ENCODE measurements at regions not wholly inside any gene's neighbourhood (a gene's known extent, or its start where the extent isn't known, plus 50 kb on each side); places are given as distances from the start of the nearest gene placed in this dataset.

DNA sequence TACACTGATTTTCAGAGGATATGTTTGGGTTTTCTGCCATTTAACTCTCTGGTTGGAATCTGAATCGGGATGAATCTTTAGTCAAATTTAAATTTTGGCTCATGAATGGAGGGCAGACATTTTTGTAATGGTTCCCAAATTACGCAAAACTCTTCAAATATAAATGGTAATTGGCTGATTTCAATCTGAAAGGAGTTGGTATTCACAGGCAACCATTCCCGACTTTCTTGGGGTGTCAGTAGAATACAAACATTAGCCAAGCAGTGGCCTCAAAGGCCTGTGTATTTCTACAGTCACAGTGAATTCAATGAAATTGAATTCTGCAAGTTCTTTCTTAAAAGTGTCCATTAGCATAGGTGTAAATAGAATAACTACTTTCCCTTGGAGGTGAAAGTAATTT lies 668.8 kb upstream of the PRKX start:
- TF ChIP-seq, protein P1, sequence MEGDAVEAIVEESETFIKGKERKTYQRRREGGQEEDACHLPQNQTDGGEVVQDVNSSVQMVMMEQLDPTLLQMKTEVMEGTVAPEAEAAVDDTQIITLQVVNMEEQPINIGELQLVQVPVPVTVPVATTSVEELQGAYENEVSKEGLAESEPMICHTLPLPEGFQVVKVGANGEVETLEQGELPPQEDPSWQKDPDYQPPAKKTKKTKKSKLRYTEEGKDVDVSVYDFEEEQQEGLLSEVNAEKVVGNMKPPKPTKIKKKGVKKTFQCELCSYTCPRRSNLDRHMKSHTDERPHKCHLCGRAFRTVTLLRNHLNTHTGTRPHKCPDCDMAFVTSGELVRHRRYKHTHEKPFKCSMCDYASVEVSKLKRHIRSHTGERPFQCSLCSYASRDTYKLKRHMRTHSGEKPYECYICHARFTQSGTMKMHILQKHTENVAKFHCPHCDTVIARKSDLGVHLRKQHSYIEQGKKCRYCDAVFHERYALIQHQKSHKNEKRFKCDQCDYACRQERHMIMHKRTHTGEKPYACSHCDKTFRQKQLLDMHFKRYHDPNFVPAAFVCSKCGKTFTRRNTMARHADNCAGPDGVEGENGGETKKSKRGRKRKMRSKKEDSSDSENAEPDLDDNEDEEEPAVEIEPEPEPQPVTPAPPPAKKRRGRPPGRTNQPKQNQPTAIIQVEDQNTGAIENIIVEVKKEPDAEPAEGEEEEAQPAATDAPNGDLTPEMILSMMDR (optimal IDR thresholded peaks at IDR 0.05 in 1 of 3, IDR thresholded peaks at IDR 0.05 in 1 of 3, conservative IDR thresholded peaks at IDR 0.05 in 1 of 3; ENCODE audit: extremely low read depth in 1 of 3, insufficient read depth in 2 of 3, low read length in 3 of 3) = no peak
- TF ChIP-seq EZH2 (IDR thresholded peaks at IDR 0.05; ENCODE audit: low read length) = no peak
